ENCODE measurements at regions not wholly inside any gene's neighbourhood (a gene's known extent, or its start where the extent isn't known, plus 50 kb on each side); places are given as distances from the start of the nearest gene placed in this dataset.

GRCh38 chr20:24753130-24753529 is 195.9 kb upstream of the CST7 start:
- no peak overlapping the region for H3K27ac ChIP-seq
- TF ChIP-seq CTCF (conservative IDR thresholded peaks at IDR 0.05) (no peak), ZFX (IDR thresholded peaks at IDR 0.05) (no peak)

DNA sequence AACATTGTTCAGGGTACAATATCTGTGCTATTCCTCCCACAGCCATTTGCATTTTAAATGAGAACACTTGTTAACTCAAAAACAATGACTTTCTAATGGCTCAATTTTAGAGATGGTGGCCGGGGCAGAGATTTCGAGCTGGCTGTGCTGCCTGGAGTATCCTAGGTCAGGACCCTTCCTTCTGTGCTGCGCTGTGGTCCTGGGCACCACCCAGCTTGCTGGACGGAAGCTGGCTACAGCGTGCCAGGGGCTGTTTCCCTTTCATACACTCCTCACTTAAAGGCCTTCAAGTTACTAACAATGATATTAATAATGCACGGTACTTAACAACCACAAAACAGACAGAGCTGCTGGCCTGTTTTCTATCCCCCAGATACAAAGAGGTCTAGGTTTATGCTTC is 194.4 kb upstream of the CST7 start:
- H3K27ac ChIP-seq, result no peak overlapping the region
- no peak for TF ChIP-seq CTCF (conservative IDR thresholded peaks at IDR 0.05)
- TF ChIP-seq ZFX (IDR thresholded peaks at IDR 0.05), result no peak

- no peak for TF ChIP-seq ZFX (IDR thresholded peaks at IDR 0.05)
- TF ChIP-seq CTCF (conservative IDR thresholded peaks at IDR 0.05), result no peak
- no peak overlapping the region for H3K27ac ChIP-seq
Observed at GRCh38 chr20:24755411-24755922, 193.6 kb upstream of the CST7 start.

GRCh38 chr20:24756292-24757025 is 192.6 kb upstream of the CST7 start:
- TF ChIP-seq CTCF (conservative IDR thresholded peaks at IDR 0.05) (no peak), ZFX (IDR thresholded peaks at IDR 0.05) (no peak)
- H3K27ac ChIP-seq, result no peak overlapping the region

- TF ChIP-seq CTCF (conservative IDR thresholded peaks at IDR 0.05) (no peak), ZFX (IDR thresholded peaks at IDR 0.05) (no peak)
- no peak overlapping the region for H3K27ac ChIP-seq
Observed at GRCh38 chr20:24761220-24762065, 187.6 kb upstream of the CST7 start.

DNA sequence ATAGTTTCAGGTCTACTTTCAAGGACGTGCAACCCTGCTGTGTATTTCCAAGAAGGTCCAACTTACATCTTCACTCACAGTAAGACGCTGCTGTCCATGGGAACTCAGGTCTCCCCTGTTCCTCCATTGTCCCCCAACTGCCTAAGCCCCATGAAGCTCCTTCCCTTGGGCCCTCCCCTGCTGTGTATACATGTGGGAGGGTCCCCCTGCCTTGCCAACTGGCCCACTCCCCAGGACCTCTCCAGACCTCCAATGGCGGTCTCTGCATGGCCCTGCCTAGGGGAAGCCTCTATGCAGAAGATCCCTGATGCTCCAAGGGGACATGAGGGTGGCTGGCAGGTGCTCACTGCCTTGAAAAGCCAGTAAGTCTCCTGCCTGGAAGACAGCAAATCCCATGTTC is 186.7 kb upstream of the CST7 start:
- no peak overlapping the region for H3K27ac ChIP-seq
- no peak for TF ChIP-seq CTCF (conservative IDR thresholded peaks at IDR 0.05)
- TF ChIP-seq ZFX (IDR thresholded peaks at IDR 0.05), result no peak

- H3K27ac ChIP-seq, result no peak overlapping the region
- no peak for TF ChIP-seq CTCF (conservative IDR thresholded peaks at IDR 0.05)
- TF ChIP-seq ZFX (IDR thresholded peaks at IDR 0.05), result no peak
Observed at GRCh38 chr20:24762791-24763350, 186.2 kb upstream of the CST7 start.

All from C4-2B (cell line).